H1 (cell line): ENCODE measurements at regions not wholly inside any gene's neighbourhood (a gene's known extent, or its start where the extent isn't known, plus 50 kb on each side); places are given as distances from the start of the nearest gene placed in this dataset.

Source experiments
- CTCF ChIA-PET: fragments of 300-600 bp; sonication (Branson Sonifier 250); formaldehyde crosslinking; loops from one replicate; lab custom pipeline; 2021; ENCODE audit not compliant: partially characterized antibody; lab: Charles Lee
- POLR2A ChIA-PET: fragments of 300-600 bp; sonication (Branson Sonifier 250); formaldehyde crosslinking; loops from one replicate; lab custom pipeline; 2021; ENCODE audit warnings: inconsistent platforms; ENCODE audit not compliant: partially characterized antibody; lab: Charles Lee
- DNase-seq, 2 experiments: peaks; one replicate each; pipeline versions ENCODE4 v3.0.0 to v3.0.0-alpha.2; 2010 to 2022; ENCODE audit warnings: low spot score in 2 of 2, low read depth in 1 of 2, mixed read lengths in 1 of 2
- FAIRE-seq: peaks from 2 replicates; lab custom pipeline; 2011; peaks lifted over from hg19 to GRCh38; lab: Jason Lieb, UNC
- H2AFZ ChIP-seq: 2 replicates; pipeline ENCODE4 v1.8.1; 2012; ENCODE audit warnings: low read length, inconsistent platforms
- H2AK5ac ChIP-seq: 2 replicates; pipeline ENCODE4 v1.6.1; 2013; ENCODE audit warnings: low read depth, low read length
- H2BK120ac ChIP-seq: replicated peaks from 2 replicates; pipeline ENCODE3; 2013; ENCODE audit warnings: low read depth, low read length, inconsistent platforms
- H2BK12ac ChIP-seq: 2 replicates; pipeline ENCODE4 v1.6.1; 2013; ENCODE audit warnings: low read depth, low read length
- H2BK15ac ChIP-seq: 2 replicates; pipeline ENCODE4 v1.6.1; 2013; ENCODE audit warnings: low read length
- H2BK20ac ChIP-seq: 2 replicates; pipeline ENCODE4 v1.6.1; 2013; ENCODE audit warnings: low read length
- H2BK5ac ChIP-seq: 2 replicates; pipeline ENCODE4 v1.6.1; 2013; ENCODE audit warnings: low read depth, low read length
- H3K14ac ChIP-seq: 2 replicates; pipeline ENCODE4 v1.6.1; 2013; ENCODE audit warnings: inconsistent platforms; ENCODE audit not compliant: insufficient read length
- H3K18ac ChIP-seq: 2 replicates; pipeline ENCODE4 v1.6.1; 2013; ENCODE audit warnings: low read length; ENCODE audit errors: extremely low read depth
- H3K23ac ChIP-seq: 2 replicates; pipeline ENCODE4 v1.6.1; 2013; ENCODE audit warnings: inconsistent platforms; ENCODE audit not compliant: insufficient read length
- H3K23me2 ChIP-seq: 2 replicates; pipeline ENCODE4 v1.6.1; 2013; ENCODE audit warnings: low read depth, low read length
- H3K27ac ChIP-seq: 2 replicates; pipeline ENCODE4 v1.6.1; 2011; ENCODE audit warnings: low read depth, low read length, inconsistent platforms
- H3K27me3 ChIP-seq, 4 experiments: replicated peaks in 1 of 4; 1 replicate in 1 of 4; 2 replicates in 3 of 4; pipeline versions ENCODE4 v1.6.1 to v1.8.1; 2011 to 2013; ENCODE audit warnings: low read length in 3 of 4, mild to moderate bottlenecking in 3 of 4, inconsistent platforms in 2 of 4, mixed read lengths in 2 of 4, moderate library complexity in 1 of 4; ENCODE audit not compliant: control insufficient read depth in 3 of 4, insufficient read depth in 3 of 4; ENCODE audit errors: extremely low read depth in 1 of 4
- H3K36me3 ChIP-seq, 4 experiments: 2 replicates each; pipeline versions ENCODE4 v1.6.1 to v1.8.1; 2011 to 2013; ENCODE audit warnings: mild to moderate bottlenecking in 4 of 4, low read length in 3 of 4, moderate library complexity in 2 of 4, control low read depth in 1 of 4, inconsistent platforms in 1 of 4; ENCODE audit not compliant: insufficient read depth in 4 of 4, control insufficient read depth in 2 of 4
- H3K4ac ChIP-seq: replicated peaks from 2 replicates; pipeline ENCODE3; 2013; ENCODE audit warnings: low read length, low read depth, mixed read lengths, inconsistent platforms; ENCODE audit not compliant: insufficient read length
- H3K4me1 ChIP-seq, 4 experiments: replicated peaks in 1 of 4; 1 replicate in 1 of 4; 2 replicates in 3 of 4; pipeline versions ENCODE4 v1.6.1 to v1.8.1; 2011 to 2013; ENCODE audit warnings: low read length in 3 of 4, inconsistent platforms in 2 of 4, mixed read lengths in 1 of 4; ENCODE audit not compliant: insufficient read depth in 4 of 4, control insufficient read depth in 3 of 4
- H3K4me2 ChIP-seq, 2 experiments: 2 replicates each; pipeline versions ENCODE4 v1.6.1 to v1.8.1; 2011 to 2013; ENCODE audit warnings: low read depth in 2 of 2, low read length in 2 of 2, control low read depth in 1 of 2, inconsistent platforms in 1 of 2, mild to moderate bottlenecking in 1 of 2; ENCODE audit not compliant: insufficient read depth in 1 of 2
- H3K4me3 ChIP-seq, 4 experiments: fragments of 200-600, 300-600 bp in 1 of 4; sonication (generic), shearing (Covaris generic), sonication (Bioruptor Twin) in 1 of 4; 2 replicates each; pipeline versions ENCODE4 v1.5.1 to v1.8.1; 2011 to 2016; ENCODE audit warnings: low read length in 4 of 4, low read depth in 3 of 4, control low read depth in 2 of 4, inconsistent platforms in 2 of 4, mild to moderate bottlenecking in 2 of 4, mixed read lengths in 1 of 4, moderate library complexity in 1 of 4; ENCODE audit not compliant: insufficient read depth in 2 of 4; ENCODE audit errors: extremely low read depth in 1 of 4
- H3K56ac ChIP-seq: replicated peaks from 2 replicates; pipeline ENCODE3; 2013; ENCODE audit warnings: low read depth, mild to moderate bottlenecking, mixed read lengths, low read length, inconsistent platforms; ENCODE audit not compliant: insufficient read length
- H3K79me1 ChIP-seq: 2 replicates; pipeline ENCODE4 v1.6.1; 2013; ENCODE audit warnings: low read depth, low read length, control low read depth
- H3K79me2 ChIP-seq, 2 experiments: 2 replicates each; pipeline versions ENCODE4 v1.6.1 to v1.8.1; 2012 to 2013; ENCODE audit warnings: low read length in 2 of 2, mild to moderate bottlenecking in 2 of 2, inconsistent platforms in 1 of 2; ENCODE audit not compliant: insufficient read depth in 2 of 2, control insufficient read depth in 1 of 2
- H3K9ac ChIP-seq, 4 experiments: replicated peaks in 1 of 4; 1 replicate in 1 of 4; 2 replicates in 3 of 4; pipeline versions ENCODE4 v1.6.1 to v1.8.1; 2011 to 2013; ENCODE audit warnings: low read depth in 3 of 4, low read length in 3 of 4, control low read depth in 2 of 4, mild to moderate bottlenecking in 2 of 4, moderate library complexity in 2 of 4, inconsistent platforms in 1 of 4; ENCODE audit errors: extremely low read depth in 1 of 4
- H3K9me3 ChIP-seq, 2 experiments: 2 replicates each; pipeline versions ENCODE4 v1.6.1 to v1.8.1; 2012 to 2013; ENCODE audit warnings: mild to moderate bottlenecking in 2 of 2, moderate library complexity in 2 of 2, control low read depth in 1 of 2, inconsistent platforms in 1 of 2, low read depth in 1 of 2, low read length in 1 of 2, mixed read lengths in 1 of 2; ENCODE audit not compliant: insufficient read depth in 2 of 2
- H4K20me1 ChIP-seq, 2 experiments: replicated peaks in 1 of 2; 2 replicates each; pipeline versions ENCODE3 to v1.8.1; 2011 to 2013; ENCODE audit warnings: inconsistent platforms in 2 of 2, low read length in 2 of 2, mild to moderate bottlenecking in 1 of 2; ENCODE audit not compliant: insufficient read depth in 2 of 2, control insufficient read depth in 1 of 2
- H4K5ac ChIP-seq: 2 replicates; pipeline ENCODE4 v1.6.1; 2013; ENCODE audit warnings: low read length, low read depth, mixed read lengths, inconsistent platforms; ENCODE audit not compliant: insufficient read length
- H4K8ac ChIP-seq: 2 replicates; pipeline ENCODE4 v1.8.0; 2013; ENCODE audit warnings: mild to moderate bottlenecking, moderate library complexity, low read length, inconsistent platforms; ENCODE audit not compliant: insufficient read depth; ENCODE audit errors: extremely low read depth
- H4K91ac ChIP-seq: replicated peaks from 2 replicates; pipeline ENCODE3; 2013; ENCODE audit warnings: low read length, mixed read lengths, inconsistent platforms; ENCODE audit not compliant: insufficient read length
- EZH2 ChIP-seq: fragments of 200-600 bp; sonication (generic); IDR thresholded peaks from 2 replicates; pipeline ENCODE4 v1.7.1; 2012; ENCODE audit warnings: low read depth, mild to moderate bottlenecking, moderate library complexity, low read length, inconsistent platforms; ENCODE audit not compliant: severe bottlenecking
- FOSL1 ChIP-seq: IDR thresholded peaks from 2 replicates; pipeline ENCODE4 v1.6.1; 2011; ENCODE audit warnings: mild to moderate bottlenecking, low read depth, low read length, moderate library complexity; ENCODE audit not compliant: insufficient read depth
- KDM1A ChIP-seq: fragments of 200-600, 300-600 bp; sonication (generic); IDR thresholded peaks from 2 replicates; pipeline ENCODE4 v1.7.1; 2016; ENCODE audit warnings: mild to moderate bottlenecking, low read length, borderline replicate concordance
- PHF8 ChIP-seq: fragments of 200-600 bp; sonication (generic); conservative IDR thresholded peaks from 2 replicates; pipeline ENCODE4 v1.7.1; 2012; ENCODE audit warnings: low read depth, mild to moderate bottlenecking, inconsistent platforms, low read length, moderate library complexity
- SP1 ChIP-seq: IDR thresholded peaks from 2 replicates; pipeline ENCODE4 v1.6.1; 2011; ENCODE audit warnings: low read depth, low read length
- TEAD4 ChIP-seq: IDR thresholded peaks from 2 replicates; pipeline ENCODE4 v1.6.1; 2012; ENCODE audit warnings: low read depth, low read length, inconsistent platforms, mixed read lengths
- WGBS, 2 experiments: shearing (Covaris generic) in 1 of 2; methylation state at CpG; one replicate each; pipeline versions ENCODE4 v1.1.6 to v1.1.7; 2013 to 2015; ENCODE audit warnings: low lambda C conversion rate in 2 of 2, mixed read lengths in 2 of 2, inconsistent platforms in 1 of 2, low coverage in 1 of 2, missing lambda C conversion rate in 1 of 2; ENCODE audit not compliant: insufficient replicate concordance in 2 of 2, insufficient coverage in 1 of 2, insufficient read length in 1 of 2; ENCODE audit errors: extremely low coverage in 1 of 2, missing lambda C conversion rate in 1 of 2; 5-methylcytosine and 5-hydroxymethylcytosine counted together
- TF ChIP-seq, protein P1 (sequence below): IDR thresholded peaks from 2 replicates; pipeline ENCODE4 v1.6.1; 2011; ENCODE audit warnings: low read length, improper control_type of control experiment

DNA sequence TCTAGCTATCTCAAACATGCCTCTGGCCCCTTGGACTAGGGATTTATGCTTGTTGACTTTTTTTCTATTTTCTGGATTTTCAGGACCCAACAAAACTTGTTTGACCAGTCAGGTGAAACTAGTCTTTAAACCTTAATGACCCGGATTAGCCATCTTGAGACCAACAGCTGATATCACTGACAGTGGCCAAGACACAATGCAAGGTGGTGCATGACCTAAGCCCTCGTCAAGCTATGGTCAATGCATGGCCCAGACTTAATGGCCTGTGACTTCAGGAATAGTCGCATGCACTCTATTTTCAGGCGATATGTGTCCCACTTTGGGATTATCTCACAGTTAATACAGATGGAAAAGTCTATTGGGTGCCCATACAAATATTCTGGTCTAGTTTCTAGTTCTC, 190.4 kb downstream of the ZBTB18 start:
- WGBS, 2 experiments, result 90% methylated on average over 4 of the region's 4 CpGs; no CpG with 5 or more reads in 1 of the 2 experiments
- no peak overlapping the region for H4K8ac ChIP-seq

More for the DNA sequence above, 190.4 kb downstream of the ZBTB18 start:
- no peak overlapping the region for H3K9ac ChIP-seq
- no peak overlapping the region for H2BK12ac ChIP-seq
- no peak overlapping the region for H3K56ac ChIP-seq
- TF ChIP-seq PHF8 (no peak), FOSL1 (no peak), SP1 (no peak), TEAD4 (no peak), KDM1A (no peak), EZH2 (no peak)
- TF ChIP-seq, protein P1, sequence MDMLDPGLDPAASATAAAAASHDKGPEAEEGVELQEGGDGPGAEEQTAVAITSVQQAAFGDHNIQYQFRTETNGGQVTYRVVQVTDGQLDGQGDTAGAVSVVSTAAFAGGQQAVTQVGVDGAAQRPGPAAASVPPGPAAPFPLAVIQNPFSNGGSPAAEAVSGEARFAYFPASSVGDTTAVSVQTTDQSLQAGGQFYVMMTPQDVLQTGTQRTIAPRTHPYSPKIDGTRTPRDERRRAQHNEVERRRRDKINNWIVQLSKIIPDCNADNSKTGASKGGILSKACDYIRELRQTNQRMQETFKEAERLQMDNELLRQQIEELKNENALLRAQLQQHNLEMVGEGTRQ, result no peak
- H2BK120ac ChIP-seq, result no peak overlapping the region
- H4K20me1 ChIP-seq, result no peaks in the 10 kb centered on the region
- ChIA-PET CTCF (interaction anchor here (0.8 to 1.2 kb wide), 2 partner anchors 27 to 31 kb away, joined by 3 to 5 read pairs; no protein-coding TSS in a partner anchor), POLR2A (no interaction called here)
- H3K27me3 ChIP-seq, result no peaks in the 10 kb centered on the region
- H3K4me3 ChIP-seq, result no peak overlapping the region
- H3K9me3 ChIP-seq, result no peaks in the 10 kb centered on the region
- FAIRE-seq (no peak), DNase-seq (no peak)
- H2BK20ac ChIP-seq, result no peak overlapping the region
- H2AK5ac ChIP-seq, result no peak overlapping the region
- H4K91ac ChIP-seq, result no peak overlapping the region
- H2BK15ac ChIP-seq, result no peak overlapping the region
- no peaks in the 10 kb centered on the region for H3K79me1 ChIP-seq
- peaks cover 0 to 4% (median 0%) of the 10 kb centered on the region in 4 experiments; a peak in 1 of 7 replicates for H3K4me1 ChIP-seq
- H3K18ac ChIP-seq, result no peak overlapping the region
- no peak overlapping the region for H3K14ac ChIP-seq
- no peak overlapping the region for H2BK5ac ChIP-seq
- H3K4ac ChIP-seq, result no peak overlapping the region
- no peak overlapping the region for H3K23ac ChIP-seq
- no peak overlapping the region for H3K4me2 ChIP-seq
- H2AFZ ChIP-seq, result no peak overlapping the region
- no peak overlapping the region for H3K27ac ChIP-seq
- no peak overlapping the region for H4K5ac ChIP-seq
- no peaks in the 10 kb centered on the region for H3K23me2 ChIP-seq
- H3K79me2 ChIP-seq, result no peaks in the 10 kb centered on the region
- no peaks in the 10 kb centered on the region for H3K36me3 ChIP-seq
